Activated CD8-positive, alpha-beta memory T cell treated with anti-CD3 and anti-CD28 coated beads, Interleukin-2, amount 50 U/mL, for 24 hours (primary cell): ENCODE measurements at regions not wholly inside any gene's neighbourhood (a gene's known extent, or its start where the extent isn't known, plus 50 kb on each side); places are given as distances from the start of the nearest gene placed in this dataset.
"Not testable (repeated sequence)": the region's sequence is repeated elsewhere in the genome, so short reads cannot be mapped to it uniquely, and the experiment has no call there.

Experiments
- DNase-seq: peaks from one replicate; pipeline ENCODE4 v3.0.0-alpha.2; 2020; ENCODE audit errors: extremely low read depth

DNA sequence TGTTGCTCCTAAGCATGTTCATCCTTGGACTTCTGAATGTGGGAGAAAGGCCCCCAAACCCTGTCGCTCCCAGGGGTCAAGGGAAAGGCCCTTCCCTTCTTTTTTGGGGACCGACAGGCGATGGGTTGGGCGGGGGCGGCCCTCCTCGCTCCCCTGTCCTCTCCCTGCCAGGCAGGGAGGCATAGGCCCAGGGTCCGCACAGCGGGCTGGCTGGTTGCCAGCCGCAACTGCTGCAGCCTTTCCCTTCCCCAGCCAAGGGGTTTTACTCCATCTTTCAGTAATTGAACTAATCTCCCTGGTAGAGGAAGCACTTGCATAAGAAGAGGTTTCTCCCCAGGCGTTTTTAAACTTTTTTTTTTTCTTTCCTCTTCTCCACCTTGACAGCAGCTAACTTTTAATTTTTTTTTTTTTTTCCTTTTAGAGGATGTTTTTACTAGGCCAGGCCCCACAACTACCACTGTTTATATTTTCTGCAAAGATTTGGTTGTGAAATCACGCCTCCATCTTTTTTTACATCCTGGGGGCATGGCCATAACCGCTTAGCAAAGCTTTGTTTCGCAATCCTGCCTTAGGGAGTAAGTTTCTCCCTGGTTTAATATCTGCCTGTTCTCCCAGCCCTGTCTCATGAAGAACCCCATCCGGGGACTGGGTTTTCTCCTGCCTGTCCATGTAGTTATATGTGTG, 216.9 kb upstream of the ZNF608 start:
- DNase-seq: no peak

DNA sequence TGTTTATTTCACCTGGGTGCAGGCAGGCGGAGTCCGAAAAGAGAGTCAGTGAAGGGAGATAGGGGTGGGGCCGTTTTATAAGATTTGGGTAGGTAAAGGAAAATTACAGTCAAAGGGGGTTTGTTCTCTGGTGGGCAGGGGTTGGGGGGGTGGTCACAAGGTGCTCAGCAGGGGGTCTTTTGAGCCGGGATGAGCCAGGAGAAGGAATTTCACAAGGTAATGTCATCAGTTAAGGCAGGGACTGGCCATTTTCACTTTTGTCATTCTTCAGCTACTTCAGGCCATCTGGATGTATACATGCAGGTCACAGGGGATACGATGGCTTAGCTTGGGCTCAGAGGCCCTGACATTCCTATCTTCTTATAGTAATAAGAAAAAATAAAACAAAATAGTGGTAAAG, 220.3 kb upstream of the ZNF608 start:
- not testable (repeated sequence) for DNase-seq

DNA sequence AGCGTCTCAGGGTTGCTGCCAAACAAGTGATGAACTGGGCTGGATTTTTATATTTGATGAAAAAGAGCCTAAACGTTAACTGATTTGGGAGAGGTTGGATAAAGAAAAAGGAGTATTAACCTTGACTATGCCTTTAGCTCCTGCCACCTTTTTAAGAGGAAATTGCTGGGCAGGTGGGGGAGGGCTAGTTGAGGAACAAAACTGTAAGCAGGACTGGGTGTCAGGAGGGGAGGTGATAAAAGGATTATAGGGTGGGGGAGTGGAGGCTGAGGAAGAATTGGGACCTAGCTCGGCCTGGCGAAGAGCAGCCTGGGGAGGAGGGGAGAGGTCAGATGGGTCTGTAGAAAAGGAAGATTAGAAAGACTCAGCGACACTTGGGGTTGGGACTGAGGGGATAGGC, 223.9 kb upstream of the ZNF608 start:
- DNase-seq: not testable (repeated sequence)

DNA sequence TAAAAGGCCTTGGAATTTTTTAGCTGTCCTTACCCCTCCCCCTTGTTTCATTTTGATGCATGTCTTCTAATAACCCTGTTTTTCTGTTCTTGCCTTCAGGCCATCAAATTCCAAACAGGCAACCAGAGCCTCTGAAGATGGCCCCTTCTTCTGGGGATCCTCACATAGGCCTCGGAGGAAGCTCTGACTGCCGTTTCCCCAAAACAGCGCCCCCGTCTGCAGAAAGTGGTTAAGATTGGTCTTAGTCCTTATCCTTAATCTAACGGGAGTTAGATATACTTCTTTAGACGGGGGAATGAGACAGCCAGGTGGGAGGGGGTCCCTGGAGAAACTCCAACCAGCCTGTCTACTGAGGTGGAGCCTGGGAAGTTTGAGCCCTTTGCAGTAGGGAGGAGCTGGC, 226.3 kb upstream of the ZNF608 start:
- no peak for DNase-seq

DNA sequence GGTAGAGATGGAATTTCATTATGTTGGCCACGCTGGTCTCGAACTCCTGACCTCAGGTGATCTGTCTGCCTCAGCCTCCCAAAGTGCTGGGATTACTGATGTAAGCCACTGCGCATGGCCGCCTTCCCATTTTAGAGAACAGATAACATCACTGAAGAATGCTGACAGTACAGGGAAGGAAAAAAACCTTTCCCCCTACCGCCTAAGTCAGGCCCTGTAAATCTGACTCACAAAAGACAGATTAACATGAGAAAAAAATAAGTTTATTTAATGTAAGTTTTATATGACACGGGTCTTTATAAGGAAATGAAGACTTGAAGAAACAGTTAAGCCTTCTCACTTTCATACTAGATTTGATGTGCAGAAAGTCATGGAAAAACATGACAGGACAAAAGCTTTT, 227.2 kb upstream of the ZNF608 start:
- no peak for DNase-seq

DNA sequence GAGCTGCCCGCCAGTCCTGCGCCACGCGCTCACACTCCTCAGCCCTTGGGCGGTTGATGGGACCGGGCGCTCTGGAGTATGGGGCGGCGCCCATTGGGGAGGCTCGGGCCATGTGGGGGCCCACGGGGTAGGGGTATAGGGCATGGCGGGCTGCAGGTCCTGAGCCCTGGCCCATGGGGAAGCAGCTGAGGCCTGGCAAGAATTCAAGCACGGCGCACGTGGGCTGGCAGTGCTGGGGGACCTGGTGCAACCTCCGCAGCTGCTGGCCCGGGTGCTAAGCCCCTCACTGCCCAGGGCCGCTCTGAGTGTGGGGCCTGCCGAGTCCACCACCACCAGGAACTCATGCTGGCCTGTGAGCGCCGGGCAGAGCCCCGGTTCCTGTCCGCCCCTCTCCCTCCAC, 229.6 kb upstream of the ZNF608 start:
- DNase-seq: no peak

DNA sequence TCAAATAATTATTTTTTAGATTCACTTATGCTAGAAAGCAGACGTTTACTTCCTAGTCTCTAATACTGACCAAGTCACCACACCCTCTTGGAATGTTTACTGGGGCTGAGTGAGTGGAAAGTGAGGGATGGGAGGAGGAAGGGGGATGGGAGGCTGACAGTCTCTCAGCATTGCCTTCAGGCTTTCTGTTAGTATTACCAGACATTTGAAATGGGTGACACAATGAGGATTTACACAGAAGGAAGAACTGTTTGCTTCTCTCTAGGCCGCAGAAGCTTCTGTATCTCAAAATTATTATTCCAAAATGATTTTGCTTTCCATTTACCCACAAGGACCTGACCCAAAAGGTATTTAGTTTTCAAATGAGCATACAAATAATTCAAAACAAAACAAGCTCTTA, 232.8 kb upstream of the ZNF608 start:
- no peak for DNase-seq

DNA sequence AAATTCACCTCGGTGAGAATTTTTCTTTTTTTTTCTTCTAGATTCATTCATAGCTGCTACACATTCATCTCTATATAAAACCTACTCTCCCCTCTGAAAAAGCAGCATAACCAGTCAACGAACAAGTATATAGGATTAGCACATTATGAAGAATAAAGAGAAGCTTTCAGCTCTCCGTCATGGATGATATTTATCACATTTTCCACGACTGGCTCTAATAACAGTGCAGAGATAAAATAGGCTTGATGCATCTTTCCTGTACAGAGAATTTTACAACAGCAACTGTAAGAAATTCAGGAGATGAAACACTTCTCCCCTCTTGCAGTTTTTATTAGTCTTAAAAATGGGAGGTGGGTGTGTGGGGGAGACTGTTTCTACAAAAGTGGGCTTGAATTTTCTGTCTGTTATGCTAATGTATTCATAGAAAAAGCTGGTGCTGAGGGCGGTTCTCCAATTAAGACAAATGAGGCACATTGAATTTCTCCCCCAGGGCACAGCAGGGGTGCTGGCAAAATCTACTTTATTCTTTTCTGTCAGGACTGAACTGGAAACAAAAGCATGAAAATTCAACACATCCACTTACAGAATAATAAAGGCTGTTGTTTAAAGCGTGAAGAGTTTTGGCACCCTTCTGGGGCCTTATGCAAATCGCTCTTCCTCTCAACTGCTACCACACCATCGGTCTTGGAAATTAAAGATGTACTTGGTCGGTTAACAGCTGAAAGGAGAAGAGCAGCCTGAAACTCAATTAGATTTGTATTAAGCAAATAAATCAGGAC, 233.9 kb upstream of the ZNF608 start:
- DNase-seq: no peak

DNA sequence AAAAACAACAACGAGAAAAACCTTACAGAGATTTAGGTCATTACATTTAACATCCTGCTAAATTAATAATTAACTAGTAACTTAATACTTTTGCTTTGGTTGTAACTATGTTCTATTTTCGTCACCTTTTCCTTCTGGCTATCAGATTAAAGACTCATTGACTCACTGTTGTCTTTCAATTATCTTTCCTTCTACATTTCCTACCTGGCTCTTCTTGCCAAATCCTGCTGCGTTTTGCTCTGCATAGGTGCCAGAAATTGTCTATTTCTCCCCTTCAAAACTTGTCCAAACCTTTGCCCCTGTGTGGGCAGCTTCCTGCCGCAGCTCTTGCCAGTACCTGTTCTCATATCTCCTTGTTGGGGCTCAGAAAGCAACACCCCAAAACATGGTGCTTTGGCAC, 235.5 kb upstream of the ZNF608 start:
- no peak for DNase-seq

DNA sequence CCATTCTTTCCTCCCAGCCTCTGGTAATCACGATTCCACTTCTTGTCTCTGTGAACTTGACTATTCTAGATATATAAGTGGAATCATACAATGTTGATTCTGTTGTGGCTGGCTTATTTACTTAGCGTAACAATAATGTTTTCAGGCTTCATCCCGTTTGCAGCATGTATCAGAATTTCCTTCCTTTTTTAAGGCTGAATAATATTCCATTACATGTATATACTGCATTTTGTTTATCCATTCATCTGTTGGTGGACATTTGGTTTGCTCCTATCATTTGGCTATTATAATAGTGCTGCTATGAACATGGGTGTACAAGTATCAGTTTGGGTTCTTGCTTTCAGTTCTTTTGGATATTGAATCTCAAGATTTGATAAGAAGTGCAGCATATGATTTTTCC, 239.7 kb upstream of the ZNF608 start:
- DNase-seq: no peak

DNA sequence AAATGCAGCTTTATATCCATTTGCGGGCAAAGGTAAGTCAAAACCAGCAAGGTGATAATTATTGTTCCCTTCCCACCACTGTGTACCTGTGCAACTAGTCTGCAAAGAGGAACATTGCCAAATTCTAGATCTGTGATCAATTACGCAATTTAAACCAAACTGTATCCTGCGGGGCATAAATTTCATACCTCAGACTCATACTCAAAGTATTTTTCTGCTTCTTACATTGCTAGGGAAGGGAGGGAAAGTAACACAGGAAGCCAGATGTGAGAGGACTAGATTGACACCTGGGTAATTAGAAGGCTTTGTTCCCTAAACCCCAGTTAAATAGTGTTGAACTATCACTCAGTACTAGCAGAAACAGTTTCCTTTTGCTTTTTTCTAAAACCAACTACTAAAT, 240.2 kb upstream of the ZNF608 start:
- DNase-seq: no peak

DNA sequence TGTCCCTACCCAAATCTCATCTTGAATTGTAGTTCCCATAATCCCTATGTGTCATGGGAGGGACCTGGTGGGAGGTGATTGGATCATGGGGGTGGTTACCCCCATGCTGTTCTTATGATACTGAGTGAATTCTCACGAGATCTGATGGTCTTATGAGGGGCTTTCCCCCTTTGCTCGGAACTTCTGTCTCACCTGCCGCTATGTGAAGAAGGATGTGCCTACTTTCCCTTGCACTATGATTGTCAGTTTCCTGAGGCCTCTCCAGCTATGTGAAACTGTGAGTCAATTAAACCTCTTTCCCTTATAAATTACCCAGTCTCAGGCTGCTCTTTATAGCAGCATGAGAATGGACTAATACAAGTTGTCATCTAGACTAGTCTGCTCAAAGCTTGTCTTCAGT, 241.3 kb upstream of the ZNF608 start:
- not testable (repeated sequence) for DNase-seq

DNA sequence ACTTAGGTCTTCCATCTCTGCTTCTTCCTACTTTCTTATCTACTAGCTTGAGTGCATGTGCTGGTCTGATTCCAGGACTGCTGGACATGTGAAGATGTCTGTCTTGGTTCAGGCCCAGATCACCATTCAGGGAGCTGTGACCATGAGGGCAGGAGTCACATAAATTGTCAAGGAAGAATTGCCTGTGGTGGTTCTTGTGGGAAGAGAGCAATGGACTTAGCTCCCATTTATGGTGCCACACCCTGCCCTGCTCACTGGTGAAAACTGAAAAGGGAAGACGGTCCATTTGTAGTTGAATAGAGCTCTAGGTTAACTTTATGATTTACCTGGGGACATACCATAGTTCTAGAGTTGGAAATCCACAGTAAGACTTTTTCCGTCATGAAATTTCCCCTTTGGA, 244.3 kb upstream of the ZNF608 start:
- DNase-seq: no peak

DNA sequence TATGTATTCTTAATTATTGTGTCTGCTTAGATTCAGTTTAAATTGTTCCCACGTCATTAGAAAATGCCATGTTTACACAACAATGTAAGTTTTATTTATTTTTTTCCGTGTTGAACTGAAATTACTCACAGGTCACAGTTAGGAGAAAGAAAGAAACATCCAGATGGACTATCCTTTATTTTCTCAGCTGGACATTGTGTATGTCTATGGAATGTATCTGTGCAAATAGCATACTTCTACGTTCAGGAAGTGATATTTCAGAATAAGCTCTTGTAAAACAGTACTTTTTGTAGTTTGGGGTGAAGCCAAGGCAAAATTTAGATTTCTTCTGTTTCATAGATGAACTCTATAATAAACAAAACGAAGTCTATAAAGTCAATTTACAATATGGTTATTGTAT, 249.0 kb upstream of the ZNF608 start:
- DNase-seq: no peak

DNA sequence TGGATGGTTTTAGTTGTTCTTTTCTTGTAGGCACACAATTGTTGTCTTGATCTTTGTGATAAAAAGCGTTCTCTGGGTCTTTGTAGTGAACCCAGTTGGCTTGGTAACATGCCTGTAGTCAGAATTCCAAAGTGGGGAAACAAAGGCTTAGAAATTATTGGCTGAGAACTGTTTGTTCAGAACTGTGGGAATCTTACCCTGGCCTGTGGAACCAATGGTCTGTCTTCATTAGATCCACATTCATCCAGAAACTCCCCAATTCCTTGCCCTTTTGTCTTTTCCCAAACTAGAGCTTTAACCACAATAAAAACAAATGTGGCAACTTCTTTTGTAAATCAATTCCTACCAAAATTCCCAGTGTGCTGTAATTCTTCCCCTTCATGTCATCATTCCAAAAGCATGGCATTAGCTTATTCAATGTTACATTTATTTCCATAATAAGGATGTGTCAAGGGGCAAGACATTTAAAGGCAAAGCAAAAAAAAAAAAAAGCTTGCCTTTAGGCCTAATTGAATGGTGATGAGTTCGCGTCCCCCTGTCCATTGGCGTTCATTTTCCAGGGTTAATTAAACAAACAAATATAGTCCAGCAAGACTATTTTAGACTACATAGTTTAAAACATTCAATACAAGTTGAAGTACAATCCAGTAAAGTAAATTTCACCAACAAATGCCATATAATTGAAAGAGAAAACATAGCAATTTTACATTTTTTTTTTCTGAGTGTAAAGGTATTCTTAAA, 249.8 kb upstream of the ZNF608 start:
- no peak for DNase-seq

DNA sequence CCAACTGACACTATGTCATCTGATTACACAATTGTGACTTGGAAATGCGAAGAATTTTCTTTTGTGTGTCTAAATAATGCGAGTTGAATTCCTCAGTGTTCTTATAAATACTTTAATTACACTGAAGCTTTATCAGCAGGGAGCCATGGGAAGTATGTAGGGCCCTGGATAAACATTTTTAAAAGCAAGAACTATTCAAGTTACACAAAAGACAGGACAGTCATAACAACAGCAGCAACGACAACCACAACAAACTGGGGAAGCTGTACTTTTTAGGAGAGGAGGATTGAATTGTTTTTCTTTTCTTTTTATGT, 250.3 kb upstream of the ZNF608 start:
- DNase-seq: no peak

DNA sequence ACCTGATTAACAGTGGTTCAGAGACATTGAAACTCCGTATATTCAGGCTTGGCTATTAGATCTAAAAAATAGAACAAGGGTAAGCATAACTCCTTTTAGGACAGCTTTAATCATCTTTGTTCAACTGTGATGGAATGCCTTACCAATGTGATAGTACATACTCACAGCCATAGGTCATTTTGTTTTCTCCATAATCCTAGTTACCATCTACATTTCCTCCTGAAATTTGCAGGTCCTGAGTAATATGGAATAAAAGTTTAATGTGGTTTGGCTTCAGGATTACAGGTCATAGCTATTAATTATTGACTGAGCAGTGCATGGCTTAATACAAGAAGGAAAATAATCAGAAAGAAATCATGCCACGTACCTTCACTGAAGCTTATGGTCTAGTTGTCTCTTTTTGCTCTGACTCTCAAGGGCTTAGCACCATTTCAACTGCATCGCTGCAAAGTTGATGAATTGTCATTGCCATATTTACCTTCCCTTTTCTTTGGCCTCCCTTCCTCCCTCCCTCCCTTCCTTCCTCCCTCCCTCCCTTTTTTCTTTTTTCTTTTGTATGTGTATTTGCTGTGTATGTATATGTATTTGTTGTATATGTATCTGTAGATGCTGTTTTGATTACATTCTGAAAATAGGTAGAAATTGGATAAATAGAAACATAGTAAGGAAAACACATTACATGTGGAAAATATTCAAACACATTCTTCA, 250.9 kb upstream of the ZNF608 start:
- no peak for DNase-seq

DNA sequence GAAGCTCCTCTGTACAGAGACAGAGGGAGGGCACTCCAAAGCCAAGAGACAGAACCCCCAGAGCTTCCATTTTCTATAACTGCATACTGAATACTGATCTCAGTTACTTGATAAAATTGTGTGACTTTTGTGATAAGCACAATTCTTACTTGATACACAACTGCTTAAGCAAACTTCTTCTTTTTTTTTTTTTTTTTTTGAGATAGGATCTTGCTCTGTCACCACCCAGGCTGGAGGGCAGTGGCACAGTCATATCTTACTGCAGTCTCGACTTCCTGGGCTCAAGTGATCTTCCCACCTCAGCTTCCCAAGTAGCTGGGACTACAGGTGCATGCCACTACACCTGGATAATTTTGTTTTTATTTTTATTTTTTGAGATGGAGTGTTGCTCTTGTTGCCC, 252.1 kb upstream of the ZNF608 start:
- DNase-seq: no peak

DNA sequence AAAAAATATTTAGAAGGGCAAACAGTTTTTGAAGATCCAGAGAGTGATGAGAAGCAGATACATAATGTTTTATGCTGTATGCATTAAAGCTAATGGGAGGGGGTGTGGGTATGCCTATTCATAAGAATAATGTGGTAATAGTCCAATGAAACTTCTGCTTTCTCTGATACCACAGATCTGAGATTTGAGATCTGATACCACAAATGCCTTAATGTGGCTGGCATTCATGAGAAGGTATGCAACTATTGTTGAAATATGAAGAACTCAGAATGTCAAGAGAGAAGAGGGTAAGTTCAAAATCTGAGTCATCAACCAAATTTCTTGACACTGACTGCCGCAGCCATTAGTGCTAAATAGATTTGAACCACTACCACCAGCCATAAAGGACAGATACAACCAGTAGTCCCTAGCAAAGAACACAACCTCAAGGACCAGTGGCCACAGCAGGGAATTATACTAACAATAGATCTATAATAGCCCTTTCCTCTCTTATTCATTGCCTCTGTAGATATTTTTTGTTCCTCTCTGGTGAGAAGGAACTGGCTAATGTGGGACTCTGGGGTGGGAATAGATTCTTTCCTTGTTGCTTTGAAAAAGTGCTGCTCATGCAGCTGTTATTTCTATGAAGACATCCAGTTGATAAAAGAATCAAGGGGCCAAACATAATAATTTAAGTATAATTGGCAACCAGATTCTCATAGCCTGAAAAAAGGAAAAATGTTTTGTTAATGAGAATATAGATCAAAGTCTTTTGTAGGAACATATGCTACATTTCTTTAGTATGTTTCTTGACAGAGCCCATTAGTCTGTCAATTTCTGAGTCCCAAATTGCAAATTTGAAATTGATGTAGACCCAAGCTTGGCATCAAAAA, 256.5 kb upstream of the ZNF608 start:
- DNase-seq: no peak

DNA sequence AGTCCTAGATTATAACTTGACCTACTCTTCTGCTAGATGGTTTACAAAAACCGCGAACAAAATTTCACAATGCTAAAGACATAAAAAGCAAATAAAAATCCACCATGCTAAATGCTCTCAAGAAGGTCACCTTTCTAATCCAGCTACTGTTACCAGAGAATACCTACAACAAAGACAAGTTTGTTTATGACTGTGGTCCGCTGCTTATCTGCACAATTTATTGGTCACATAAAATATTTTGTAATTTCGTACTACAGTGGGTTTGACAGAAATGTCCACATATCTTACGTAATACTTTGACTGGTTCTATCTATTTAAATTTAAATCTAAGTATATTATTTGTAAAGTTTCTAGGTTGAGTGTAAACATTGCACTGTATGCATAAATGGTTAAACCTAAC, 257.6 kb upstream of the ZNF608 start:
- no peak for DNase-seq

DNA sequence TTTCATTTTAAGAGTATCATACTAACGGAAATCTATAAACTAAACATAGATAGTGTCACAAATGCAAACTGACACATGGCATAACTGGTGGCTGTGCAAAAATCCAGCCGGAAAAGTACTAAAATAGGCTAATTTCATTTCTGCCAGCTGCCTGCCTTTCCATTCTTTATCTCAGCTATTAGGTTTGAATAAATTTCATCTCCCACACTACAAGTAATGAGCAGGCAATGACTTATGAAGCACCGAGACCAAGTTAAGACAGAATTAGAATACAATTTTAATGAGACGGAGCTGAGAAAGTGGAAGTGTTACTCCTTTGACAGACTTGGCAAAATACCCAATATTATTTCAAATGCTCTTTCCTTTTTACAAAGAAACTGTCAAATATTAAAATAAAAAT, 258.8 kb upstream of the ZNF608 start:
- DNase-seq: no peak
